ENCODE measurements at regions not wholly inside any gene's neighbourhood (a gene's known extent, or its start where the extent isn't known, plus 50 kb on each side); places are given as distances from the start of the nearest gene placed in this dataset.

DNA sequence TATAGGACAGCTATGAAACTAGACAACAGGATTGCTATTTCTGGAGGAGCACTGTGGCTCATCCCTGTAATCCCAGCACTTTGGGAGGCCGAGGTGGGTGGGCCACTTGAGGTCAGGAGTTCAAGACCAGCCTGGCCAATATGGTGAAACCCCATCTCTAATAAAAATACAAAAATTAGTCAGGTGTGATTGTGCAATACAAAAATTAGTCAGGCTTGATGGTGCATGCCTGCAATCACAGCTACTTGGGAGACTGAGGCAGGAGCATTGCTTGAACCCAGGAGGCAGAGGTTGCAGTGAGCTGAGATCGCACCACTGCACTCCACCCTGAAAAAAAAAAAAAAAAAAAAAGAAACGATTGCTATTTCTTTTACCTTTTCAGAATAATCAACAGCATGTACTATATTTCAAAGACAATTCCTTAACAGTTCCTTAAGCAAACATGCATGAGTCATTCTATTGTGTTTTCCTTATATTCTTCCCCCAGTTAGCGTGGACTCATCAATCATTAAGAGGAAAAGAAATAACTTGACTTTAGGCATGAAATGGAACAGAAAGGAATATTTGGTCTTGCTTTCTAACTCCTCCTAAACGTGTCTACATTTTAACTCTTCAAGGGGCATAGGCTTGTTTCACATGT, 162.6 kb downstream of the TAF11L14 start:
- no peak overlapping the region for H3K9ac ChIP-seq (replicated peaks in 1 of 4; ENCODE audit: extremely low read depth in 1 of 4, low read depth in 3 of 4, low read length in 3 of 4)
- H2BK20ac ChIP-seq (ENCODE audit: low read length): no peak overlapping the region
- H2AK5ac ChIP-seq (ENCODE audit: low read depth, low read length): no peak overlapping the region
- H2AFZ ChIP-seq (ENCODE audit: low read length): no peak overlapping the region
- no peaks in the 10 kb centered on the region; a peak in 1 of 8 replicates for H3K36me3 ChIP-seq (ENCODE audit: control insufficient read depth in 2 of 4, insufficient read depth in 4 of 4, low read length in 3 of 4)
- no peaks in the 10 kb centered on the region for H3K79me1 ChIP-seq (ENCODE audit: low read depth, low read length)
- no peak overlapping the region for H2BK12ac ChIP-seq (ENCODE audit: low read depth, low read length)
- no peak overlapping the region for H4K8ac ChIP-seq (ENCODE audit: extremely low read depth, insufficient read depth, low read length)
- FAIRE-seq (peak; percentile 13), DNase-seq (ENCODE audit: low read depth in 1 of 2, low spot score in 2 of 2) (no peak)
- WGBS, 2 experiments (ENCODE audit: extremely low coverage in 1 of 2, insufficient coverage in 1 of 2, insufficient read length in 1 of 2, insufficient replicate concordance in 2 of 2, low coverage in 1 of 2, low lambda C conversion rate in 2 of 2, missing lambda C conversion rate in 1 of 2): 79% methylated on average over 3 of the region's 5 CpGs; no CpG with 5 or more reads in 1 of the 2 experiments
- H3K4me2 ChIP-seq (ENCODE audit: insufficient read depth in 1 of 2, low read depth in 2 of 2, low read length in 2 of 2): no peak overlapping the region
- H3K14ac ChIP-seq (ENCODE audit: insufficient read length): no peak overlapping the region
- H3K4me3 ChIP-seq (ENCODE audit: extremely low read depth in 1 of 4, insufficient read depth in 2 of 4, low read depth in 3 of 4, low read length in 4 of 4): no peak overlapping the region
- H3K27me3 ChIP-seq (replicated peaks in 1 of 4; ENCODE audit: control insufficient read depth in 3 of 4, extremely low read depth in 1 of 4, insufficient read depth in 3 of 4, low read length in 3 of 4): no peaks in the 10 kb centered on the region
- no peak overlapping the region for H3K4ac ChIP-seq (replicated peaks; ENCODE audit: insufficient read length, low read depth, low read length)
- no peaks in the 10 kb centered on the region for H3K79me2 ChIP-seq (ENCODE audit: control insufficient read depth in 1 of 2, insufficient read depth in 2 of 2, low read length in 2 of 2)
- POLR2A ChIA-PET (ENCODE audit: partially characterized antibody): no interaction called here
- H3K27ac ChIP-seq (ENCODE audit: low read depth, low read length): no peak overlapping the region
- H4K91ac ChIP-seq (replicated peaks; ENCODE audit: insufficient read length, low read length): no peak overlapping the region
- no peaks in the 10 kb centered on the region for H4K20me1 ChIP-seq (replicated peaks in 1 of 2; ENCODE audit: control insufficient read depth in 1 of 2, insufficient read depth in 2 of 2, low read length in 2 of 2)
- H3K56ac ChIP-seq (replicated peaks; ENCODE audit: insufficient read length, low read depth, low read length): no peak overlapping the region
- CTCF ChIA-PET (ENCODE audit: partially characterized antibody): interaction anchor here (0.8 kb wide), 1 partner anchor 8 kb away, joined by 3 read pairs; no protein-coding TSS in a partner anchor
- no peak overlapping the region for H4K5ac ChIP-seq (ENCODE audit: insufficient read length, low read depth, low read length)
- no peak overlapping the region for H2BK15ac ChIP-seq (ENCODE audit: low read length)
- H3K18ac ChIP-seq (ENCODE audit: extremely low read depth, low read length): no peak overlapping the region
- no peak overlapping the region for H2BK5ac ChIP-seq (ENCODE audit: low read depth, low read length)
- no peaks in the 10 kb centered on the region for H3K23me2 ChIP-seq (ENCODE audit: low read depth, low read length)
- H3K23ac ChIP-seq (ENCODE audit: insufficient read length): no peak overlapping the region
- no peak overlapping the region for H2BK120ac ChIP-seq (replicated peaks; ENCODE audit: low read depth, low read length)
- H3K9me3 ChIP-seq (ENCODE audit: insufficient read depth in 2 of 2, low read depth in 1 of 2, low read length in 1 of 2): no peaks in the 10 kb centered on the region
- H3K4me1 ChIP-seq (replicated peaks in 1 of 4; ENCODE audit: control insufficient read depth in 3 of 4, insufficient read depth in 4 of 4, low read length in 3 of 4): no peaks in the 10 kb centered on the region; a peak in 1 of 7 replicates
- no peak for TF ChIP-seq NRF1 (IDR thresholded peaks at IDR 0.05; ENCODE audit: low read depth, low read length)
- TF ChIP-seq, protein P1, sequence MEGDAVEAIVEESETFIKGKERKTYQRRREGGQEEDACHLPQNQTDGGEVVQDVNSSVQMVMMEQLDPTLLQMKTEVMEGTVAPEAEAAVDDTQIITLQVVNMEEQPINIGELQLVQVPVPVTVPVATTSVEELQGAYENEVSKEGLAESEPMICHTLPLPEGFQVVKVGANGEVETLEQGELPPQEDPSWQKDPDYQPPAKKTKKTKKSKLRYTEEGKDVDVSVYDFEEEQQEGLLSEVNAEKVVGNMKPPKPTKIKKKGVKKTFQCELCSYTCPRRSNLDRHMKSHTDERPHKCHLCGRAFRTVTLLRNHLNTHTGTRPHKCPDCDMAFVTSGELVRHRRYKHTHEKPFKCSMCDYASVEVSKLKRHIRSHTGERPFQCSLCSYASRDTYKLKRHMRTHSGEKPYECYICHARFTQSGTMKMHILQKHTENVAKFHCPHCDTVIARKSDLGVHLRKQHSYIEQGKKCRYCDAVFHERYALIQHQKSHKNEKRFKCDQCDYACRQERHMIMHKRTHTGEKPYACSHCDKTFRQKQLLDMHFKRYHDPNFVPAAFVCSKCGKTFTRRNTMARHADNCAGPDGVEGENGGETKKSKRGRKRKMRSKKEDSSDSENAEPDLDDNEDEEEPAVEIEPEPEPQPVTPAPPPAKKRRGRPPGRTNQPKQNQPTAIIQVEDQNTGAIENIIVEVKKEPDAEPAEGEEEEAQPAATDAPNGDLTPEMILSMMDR (IDR thresholded peaks at IDR 0.05; ENCODE audit: control extremely low read depth in 1 of 3, insufficient read depth in 1 of 3, low read depth in 1 of 3, low read length in 3 of 3): no peak
- TF ChIP-seq JUND (IDR thresholded peaks at IDR 0.05; ENCODE audit: low read length): no peak
- TF ChIP-seq RBBP5 (IDR thresholded peaks at IDR 0.05; ENCODE audit: borderline replicate concordance, low read depth, low read length): no peak
- TF ChIP-seq GABPA (IDR thresholded peaks at IDR 0.05; ENCODE audit: borderline replicate concordance, insufficient read depth, low read length): no peak
- TF ChIP-seq SRF (IDR thresholded peaks at IDR 0.05; ENCODE audit: low read depth, low read length): no peak
- no peak for TF ChIP-seq SIX5 (IDR thresholded peaks at IDR 0.05; ENCODE audit: low read depth, low read length)
- TF ChIP-seq KDM5A (IDR thresholded peaks at IDR 0.05; ENCODE audit: low read length): no peak
- TF ChIP-seq KDM4A (IDR thresholded peaks at IDR 0.05; ENCODE audit: low read depth, low read length, severe bottlenecking): no peak
- TF ChIP-seq EZH2 (IDR thresholded peaks at IDR 0.05; ENCODE audit: low read depth, low read length, severe bottlenecking): no peak
- TF ChIP-seq MAFK (IDR thresholded peaks at IDR 0.05; ENCODE audit: low read depth, low read length): no peak
- TF ChIP-seq CHD2 (IDR thresholded peaks at IDR 0.05; ENCODE audit: low read length): no peak

All from H1 (cell line).